SK-N-SH (cell line): ENCODE measurements at regions not wholly inside any gene's neighbourhood (a gene's known extent, or its start where the extent isn't known, plus 50 kb on each side); places are given as distances from the start of the nearest gene placed in this dataset.

ENCODE experiments used
- CTCF ChIA-PET: fragments of 300-600, 350-600 bp; formaldehyde crosslinking; extraction: SDS; loops from one replicate; lab custom pipeline; 2021; lab: Yijun Ruan, JAX
- POLR2A ChIA-PET: fragments of 350-600 bp; sonication (Branson Sonifier 250); formaldehyde crosslinking; extraction: SDS; loops from one replicate; lab custom pipeline; 2020; ENCODE audit warnings: antibody characterized with exemption, inconsistent platforms; lab: Yijun Ruan, JAX
- DNase-seq: peaks from one replicate; pipeline ENCODE4 v3.0.0; 2012
- H2AFZ ChIP-seq: fragments of 200-600 bp; sonication (generic); 2 replicates; pipeline ENCODE4 v1.8.1; 2016; ENCODE audit warnings: antibody characterized with exemption, mild to moderate bottlenecking, low read depth
- H3F3A ChIP-seq: fragments of 200-600 bp; sonication (generic); replicated peaks from 2 replicates; pipeline ENCODE3; 2016; ENCODE audit warnings: antibody characterized with exemption, mild to moderate bottlenecking; ENCODE audit not compliant: insufficient read depth
- H3K27ac ChIP-seq, 2 experiments: fragments of 200-500 bp in 1 of 2; fragments of 200-600 bp in 1 of 2; sonication (Bioruptor generic) in 1 of 2; sonication (generic), shearing (Covaris generic) in 1 of 2; 2 replicates each; pipeline versions ENCODE4 v1.5.1 to v1.6.1; 2014 to 2016; ENCODE audit warnings: low read depth in 2 of 2, inconsistent platforms in 1 of 2, low read length in 1 of 2, mild to moderate bottlenecking in 1 of 2, mixed read lengths in 1 of 2
- H3K27me3 ChIP-seq: fragments of 200-600 bp; sonication (generic), shearing (Covaris generic); 2 replicates; pipeline ENCODE4 v1.6.1; 2016; ENCODE audit warnings: mixed run types; ENCODE audit not compliant: insufficient read depth
- H3K36me3 ChIP-seq, 2 experiments: fragments of 200-500 bp in 1 of 2; fragments of 200-600 bp in 1 of 2; sonication (Bioruptor generic) in 1 of 2; sonication (generic) in 1 of 2; replicated peaks in 1 of 2; 2 replicates each; pipeline versions ENCODE3 to v1.5.1; 2014 to 2016; ENCODE audit warnings: low read length in 1 of 2, mild to moderate bottlenecking in 1 of 2; ENCODE audit not compliant: insufficient read depth in 2 of 2, control insufficient read depth in 1 of 2
- H3K4me1 ChIP-seq, 2 experiments: fragments of 200-500 bp in 1 of 2; fragments of 200-600 bp in 1 of 2; sonication (Bioruptor generic) in 1 of 2; sonication (generic), shearing (Covaris generic) in 1 of 2; 2 replicates each; pipeline versions ENCODE4 v1.5.1 to v1.6.1; 2014 to 2016; ENCODE audit warnings: low read depth in 1 of 2, low read length in 1 of 2, mixed run types in 1 of 2; ENCODE audit not compliant: insufficient read depth in 2 of 2, control insufficient read depth in 1 of 2
- H3K4me2 ChIP-seq: fragments of 200-600 bp; sonication (generic), shearing (Covaris generic); 2 replicates; pipeline ENCODE4 v1.6.1; 2017; ENCODE audit warnings: mixed run types
- H3K4me3 ChIP-seq, 2 experiments: fragments of 200-500 bp in 1 of 2; fragments of 200-600 bp in 1 of 2; sonication (Bioruptor generic) in 1 of 2; sonication (generic), shearing (Covaris generic) in 1 of 2; 2 replicates each; pipeline versions ENCODE4 v1.5.1 to v1.8.1; 2014 to 2016; ENCODE audit warnings: low read depth in 2 of 2, inconsistent platforms in 1 of 2, low read length in 1 of 2, mild to moderate bottlenecking in 1 of 2, mixed read lengths in 1 of 2, moderate library complexity in 1 of 2
- H3K79me2 ChIP-seq: fragments of 200-600 bp; sonication (generic); 2 replicates; pipeline ENCODE4 v1.8.1; 2017; ENCODE audit warnings: mild to moderate bottlenecking; ENCODE audit not compliant: insufficient read depth
- H3K9ac ChIP-seq: fragments of 200-600 bp; sonication (generic); 2 replicates; pipeline ENCODE4 v1.6.1; 2017; ENCODE audit warnings: mixed run types
- H3K9me2 ChIP-seq: fragments of 200-600 bp; sonication (generic); 2 replicates; pipeline ENCODE4 v1.6.1; 2017; ENCODE audit warnings: mixed run types
- H3K9me3 ChIP-seq: fragments of 200-600 bp; sonication (generic); 2 replicates; pipeline ENCODE4 v1.6.1; 2017; ENCODE audit warnings: mixed run types, mild to moderate bottlenecking, moderate library complexity
- H4K20me1 ChIP-seq: fragments of 200-600 bp; sonication (generic); 2 replicates; pipeline ENCODE4 v1.6.1; 2017; ENCODE audit warnings: mild to moderate bottlenecking, mixed run types; ENCODE audit not compliant: insufficient read depth
- CHD2 ChIP-seq: fragments of 150-350 bp; IDR thresholded peaks from 2 replicates; pipeline ENCODE4 v1.6.1; 2018; ENCODE audit warnings: low read length; ENCODE audit not compliant: partially characterized antibody
- CTCF ChIP-seq: fragments of 200-600 bp; sonication (generic); IDR thresholded peaks from 2 replicates; pipeline ENCODE4 v1.6.1; 2017; ENCODE audit warnings: antibody characterized with exemption, mild to moderate bottlenecking, moderate library complexity
- FOSL2 ChIP-seq: IDR thresholded peaks from 2 replicates; pipeline ENCODE4 v1.4.0; 2012; ENCODE audit warnings: low read depth, mild to moderate bottlenecking, moderate library complexity, borderline replicate concordance
- FOXJ3 ChIP-seq: sonication (generic); formaldehyde crosslinking; IDR thresholded peaks from 2 replicates; pipeline ENCODE4 v1.5.1; 2020; ENCODE audit warnings: mild to moderate bottlenecking, missing genetic modification reagents
- FOXM1 ChIP-seq: IDR thresholded peaks from 2 replicates; pipeline ENCODE4 v1.4.0; 2012; ENCODE audit warnings: low read depth, mild to moderate bottlenecking
- GABPA ChIP-seq: IDR thresholded peaks from 2 replicates; pipeline ENCODE4 v1.4.0; 2012; ENCODE audit warnings: low read depth, mild to moderate bottlenecking
- GATA2 ChIP-seq: sonication (generic); formaldehyde crosslinking; IDR thresholded peaks from 2 replicates; pipeline ENCODE4 v1.5.0; 2020; ENCODE audit warnings: mild to moderate bottlenecking, missing genetic modification reagents
- JUND ChIP-seq: IDR thresholded peaks from 2 replicates; pipeline ENCODE4 v1.4.0; 2012
- MEF2A ChIP-seq: IDR thresholded peaks from 2 replicates; pipeline ENCODE4 v1.4.0; 2012; ENCODE audit warnings: low read depth, borderline replicate concordance
- NFIC ChIP-seq: IDR thresholded peaks from 2 replicates; pipeline ENCODE4 v1.4.0; 2012; ENCODE audit warnings: borderline replicate concordance
- NRF1 ChIP-seq: IDR thresholded peaks from 2 replicates; pipeline ENCODE4 v1.6.1; 2012; ENCODE audit warnings: low read depth, mild to moderate bottlenecking, low read length
- PBX3 ChIP-seq: IDR thresholded peaks from 2 replicates; pipeline ENCODE4; 2012
- POLR2AphosphoS5 ChIP-seq: IDR thresholded peaks from 2 replicates; pipeline ENCODE4 v1.6.1; 2012; ENCODE audit warnings: low read depth, low read length
- RCOR1 ChIP-seq: fragments of 150-350 bp; IDR thresholded peaks from 2 replicates; pipeline ENCODE4 v1.6.1; 2017; ENCODE audit warnings: antibody characterized with exemption, low read length
- REST ChIP-seq: IDR thresholded peaks from 2 replicates; pipeline ENCODE4 v1.6.1; 2012; ENCODE audit warnings: mild to moderate bottlenecking, low read depth, low read length, moderate library complexity
- RXRA ChIP-seq: IDR thresholded peaks from 2 replicates; pipeline ENCODE4 v1.4.0; 2012; ENCODE audit warnings: low read depth, mild to moderate bottlenecking, borderline replicate concordance
- WGBS: methylation state at CpG from one replicate; pipeline ENCODE4 v1.1.6; 2017; ENCODE audit warnings: low lambda C conversion rate; 5-methylcytosine and 5-hydroxymethylcytosine counted together
- TF ChIP-seq, protein P1 (sequence below): IDR thresholded peaks from 2 replicates; pipeline ENCODE4 v1.4.0; 2012; ENCODE audit warnings: low read depth, borderline replicate concordance

DNA sequence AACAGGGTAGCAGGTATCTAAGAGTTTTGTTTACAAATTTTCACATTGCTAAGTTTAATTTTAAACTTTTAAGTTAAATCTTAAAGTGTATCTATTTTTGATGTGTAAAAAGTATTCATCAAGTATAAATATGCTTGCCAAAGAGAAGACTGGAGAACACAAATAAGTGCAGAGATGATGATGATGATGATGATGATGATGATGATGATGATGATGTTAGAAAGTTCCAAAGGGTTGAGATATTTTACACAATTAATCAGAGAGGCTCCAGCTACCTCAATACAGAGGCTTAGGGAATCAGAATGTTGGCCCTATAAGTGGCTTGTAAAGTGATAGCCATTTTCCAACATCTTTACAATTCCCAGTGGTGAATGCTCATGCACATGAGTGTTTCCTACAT lies 209.0 kb upstream of the NPVF start:
- CTCF ChIA-PET: interaction anchor here (0.6 kb wide), 1 partner anchor 46 kb away, joined by 3 read pairs; no protein-coding TSS in a partner anchor
- Histone ChIP-seq H3K9me3 (no peaks in the 10 kb centered on the region), H3K9me2 (no peaks in the 10 kb centered on the region), H4K20me1 (no peaks in the 10 kb centered on the region), H3K27ac (no peak overlapping the region), H2AFZ (no peak overlapping the region), H3K4me1 (peaks cover 0 to 3% of the 10 kb centered on the region in 2 experiments; a peak in 1 of 4 replicates), H3K79me2 (no peaks in the 10 kb centered on the region), H3F3A (no peaks in the 10 kb centered on the region), H3K4me3 (no peak overlapping the region), H3K27me3 (no peaks in the 10 kb centered on the region), H3K36me3 (no peaks in the 10 kb centered on the region), H3K4me2 (no peak overlapping the region), H3K9ac (no peak overlapping the region)
- POLR2A ChIA-PET: no interaction called here
- no peak for DNase-seq
- TF ChIP-seq RXRA (no peak), GABPA (no peak), FOSL2 (no peak), CTCF (no peak), FOXJ3 (no peak), RCOR1 (no peak), NRF1 (no peak)
- TF ChIP-seq, protein P1, sequence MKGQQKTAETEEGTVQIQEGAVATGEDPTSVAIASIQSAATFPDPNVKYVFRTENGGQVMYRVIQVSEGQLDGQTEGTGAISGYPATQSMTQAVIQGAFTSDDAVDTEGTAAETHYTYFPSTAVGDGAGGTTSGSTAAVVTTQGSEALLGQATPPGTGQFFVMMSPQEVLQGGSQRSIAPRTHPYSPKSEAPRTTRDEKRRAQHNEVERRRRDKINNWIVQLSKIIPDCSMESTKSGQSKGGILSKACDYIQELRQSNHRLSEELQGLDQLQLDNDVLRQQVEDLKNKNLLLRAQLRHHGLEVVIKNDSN: no peak

- Histone ChIP-seq H3K9me3 (no peaks in the 10 kb centered on the region; the same call in 1 of the 2 replicates), H3K9ac (no peak overlapping the region), H3K27me3 (no peaks in the 10 kb centered on the region), H3K4me3 (no peak overlapping the region), H3K4me1 (no peaks in the 10 kb centered on the region), H4K20me1 (no peaks in the 10 kb centered on the region), H3K79me2 (no peaks in the 10 kb centered on the region), H3K27ac (no peak overlapping the region), H3F3A (no peaks in the 10 kb centered on the region), H3K9me2 (peaks cover 5% of the 10 kb centered on the region; the same call in 1 of the 2 replicates), H3K4me2 (no peak overlapping the region), H2AFZ (no peak overlapping the region), H3K36me3 (no peaks in the 10 kb centered on the region)
- ChIA-PET CTCF (interaction anchor here (1.0 kb wide), 1 partner anchor 37 kb away, joined by 3 read pairs; no protein-coding TSS in a partner anchor), POLR2A (no interaction called here)
- DNase-seq: no peak
- WGBS: 7% methylated on average over 1 of the region's 1 CpG
- TF ChIP-seq POLR2AphosphoS5 (no peak), RXRA (no peak), FOXM1 (no peak), GATA2 (CRISPR knock-in tag) (no peak), MEF2A (no peak), GABPA (no peak), REST (no peak), PBX3 (no peak), JUND (no peak), CHD2 (no peak), NFIC (no peak)
Observed at GRCh38 chr7:25444991-25445390, 216.7 kb upstream of the NPVF start.
